Iris pigment epithelial cell (primary cell): ENCODE measurements at regions not wholly inside any gene's neighbourhood (a gene's known extent, or its start where the extent isn't known, plus 50 kb on each side); places are given as distances from the start of the nearest gene placed in this dataset.

Experiments
- DNase-seq: peaks from one replicate; pipeline ENCODE4 v3.0.0-alpha.2; 2011; ENCODE audit warnings: low read depth

DNA sequence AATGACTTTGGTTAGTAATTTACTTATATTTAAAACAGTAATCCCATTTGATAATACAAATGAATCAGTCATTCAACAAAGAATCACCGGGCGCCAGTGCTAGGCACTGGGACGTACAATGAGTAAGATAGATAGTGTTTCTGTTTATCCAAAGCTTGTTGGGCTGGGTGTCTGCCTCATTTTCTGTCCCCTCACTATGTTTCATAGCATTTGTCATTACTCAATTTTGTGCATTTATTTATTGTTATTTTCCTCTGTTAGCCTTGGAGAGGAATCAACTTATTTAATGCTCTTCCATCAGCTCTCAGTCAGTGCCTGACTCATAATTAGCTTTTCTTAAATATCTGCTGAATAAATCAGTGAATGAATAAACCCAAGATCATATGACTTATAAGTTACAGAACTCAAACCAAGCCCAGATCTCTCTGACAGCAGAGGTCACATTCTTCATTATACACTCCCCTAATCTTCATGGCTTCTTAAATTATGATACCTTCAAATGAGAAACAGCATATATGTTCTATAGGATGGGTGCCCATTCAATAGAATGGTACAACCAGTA is 86.2 kb downstream of the TSPAN8 start:
- DNase-seq: no peak

DNA sequence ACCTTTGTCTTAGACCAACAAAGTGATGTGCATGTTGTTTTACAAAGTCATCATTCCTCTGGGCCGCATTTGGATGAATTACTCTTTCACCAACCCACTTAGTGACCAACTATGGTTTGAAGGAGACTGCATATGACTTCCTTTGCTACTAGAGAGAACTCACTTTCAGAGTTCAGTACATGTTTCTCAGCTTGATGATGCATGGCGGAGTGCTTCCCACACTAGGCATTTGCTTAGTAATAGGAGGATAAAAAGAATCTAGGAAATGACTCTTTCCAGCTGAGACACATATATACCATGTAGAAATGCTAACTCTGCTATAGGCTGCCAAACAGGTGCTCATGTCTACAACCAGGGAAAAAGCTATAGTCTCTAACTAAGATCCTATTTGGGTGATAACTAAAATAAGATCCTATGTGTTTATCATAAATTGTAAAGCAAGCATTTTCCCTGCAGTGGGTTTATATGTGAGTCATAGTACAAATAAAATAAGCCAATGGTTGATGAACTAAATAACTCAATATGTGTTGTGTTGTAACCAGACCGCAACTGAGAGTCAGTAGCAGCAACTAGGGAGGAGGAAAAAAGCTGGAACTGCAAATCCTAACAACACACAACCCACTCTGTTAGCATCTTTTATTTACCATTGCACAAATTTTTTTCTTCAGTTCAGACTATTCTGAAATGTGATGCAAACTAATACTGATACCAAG is 87.2 kb downstream of the TSPAN8 start:
- DNase-seq: no peak

- no peak for DNase-seq
These were observed 88.5 kb downstream of the TSPAN8 start for GRCh38 chr12:71069311-71069710.

DNA sequence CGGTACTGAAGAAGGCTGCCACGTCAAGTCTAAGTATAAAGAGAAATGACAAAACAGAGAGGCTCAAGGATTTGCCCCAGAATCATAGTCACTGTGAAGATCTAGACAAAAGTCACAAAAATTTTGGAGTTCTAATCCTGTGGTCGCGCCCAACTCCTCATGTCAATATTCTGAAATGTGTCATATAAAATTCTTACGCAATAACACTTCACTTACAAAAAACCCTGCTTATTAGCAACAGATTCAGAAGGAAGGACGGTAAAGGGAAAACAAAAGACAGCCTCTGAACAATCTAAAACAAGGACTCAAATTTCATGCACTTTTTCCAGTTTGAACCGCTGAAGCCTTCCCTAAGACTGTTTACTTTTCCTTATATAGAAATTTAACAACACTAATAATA is 94.7 kb downstream of the TSPAN8 start:
- DNase-seq: no peak

- no peak for DNase-seq
These were observed 96.3 kb downstream of the TSPAN8 start for GRCh38 chr12:71061451-71061850.

DNA sequence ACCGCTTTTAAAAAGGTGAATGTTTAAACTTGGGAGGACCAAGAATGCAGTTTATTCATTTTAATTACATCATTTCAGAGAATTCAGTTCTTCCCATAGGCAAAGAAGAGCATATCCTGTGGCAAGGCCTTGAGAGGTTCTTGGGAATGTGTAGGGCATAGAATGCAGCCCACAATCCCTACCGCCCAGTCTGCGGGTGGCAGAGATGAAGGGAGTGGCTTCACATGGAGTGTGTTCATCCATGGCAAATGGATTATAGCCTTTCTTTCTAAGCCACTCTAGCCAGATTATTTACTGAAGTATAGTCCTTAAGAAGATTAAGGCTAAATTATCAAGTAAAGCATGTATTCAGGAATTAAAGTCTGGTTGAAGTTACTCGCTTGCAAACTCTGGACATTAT is 97.4 kb downstream of the TSPAN8 start:
- DNase-seq: no peak

- no peak for DNase-seq
These were observed 100.5 kb downstream of the TSPAN8 start for GRCh38 chr12:71057330-71057729.

DNA sequence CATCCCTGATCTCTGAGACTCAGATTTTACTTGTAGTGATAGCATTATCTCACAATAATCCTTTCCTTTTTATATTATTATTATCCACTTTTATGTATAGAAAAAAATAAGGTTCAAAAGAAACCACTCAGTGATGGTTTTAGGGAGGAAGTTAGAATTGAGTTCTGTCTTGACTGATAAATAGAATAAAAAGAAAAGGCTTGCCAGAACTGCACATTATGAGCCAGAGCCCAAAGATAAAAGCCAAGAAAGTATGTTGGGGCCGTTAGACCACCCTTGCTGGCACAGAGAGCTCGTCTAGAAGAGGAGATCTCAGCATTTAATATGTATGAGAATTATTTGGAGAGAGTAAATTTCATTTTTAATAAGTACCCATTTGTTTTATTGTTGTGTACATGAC is 103.2 kb downstream of the TSPAN8 start:
- no peak for DNase-seq

GRCh38 chr12:71046215-71046614 is 111.6 kb downstream of the TSPAN8 start:
- DNase-seq: peak; percentile 50

DNA sequence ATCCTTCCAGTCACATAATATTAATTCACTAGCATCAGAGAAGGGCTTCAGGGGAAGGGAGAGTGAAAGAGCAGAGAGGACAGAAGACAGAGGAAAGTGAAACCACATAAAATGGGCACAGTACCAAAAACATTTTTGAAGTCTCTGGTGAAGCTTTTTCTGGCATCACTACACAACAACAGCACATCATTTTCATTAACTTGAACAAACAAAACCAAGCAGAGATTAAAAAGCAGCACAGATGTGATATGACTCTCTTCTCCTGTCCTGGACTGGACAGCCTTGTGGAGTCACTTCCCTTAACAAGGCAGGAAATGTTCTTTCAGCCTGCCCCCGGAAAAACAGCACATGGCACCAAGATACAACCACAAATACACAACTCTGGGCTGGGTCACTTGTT is 112.0 kb downstream of the TSPAN8 start:
- DNase-seq: peak; percentile 38

DNA sequence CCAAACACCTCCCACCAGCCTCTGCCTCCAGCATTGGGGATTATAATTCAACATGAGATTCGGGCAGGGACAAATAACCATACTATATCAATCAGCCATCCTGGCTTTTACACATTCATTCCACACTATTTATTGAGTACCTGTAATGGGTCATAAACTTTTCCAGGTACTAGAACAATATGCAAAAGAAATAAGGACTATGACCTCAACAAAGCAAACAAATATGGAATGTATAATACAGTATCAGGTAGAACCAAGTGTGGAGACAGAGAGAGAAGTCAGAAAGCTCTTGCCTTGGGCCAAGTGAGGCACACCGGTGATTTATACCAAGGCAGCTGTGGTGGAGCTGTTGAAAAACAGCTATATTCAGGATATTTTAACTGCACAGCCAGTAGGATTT is 116.3 kb downstream of the TSPAN8 start:
- no peak for DNase-seq

GRCh38 chr12:71038960-71039359 is 118.4 kb upstream of the PTPRR start:
- no peak for DNase-seq

DNA sequence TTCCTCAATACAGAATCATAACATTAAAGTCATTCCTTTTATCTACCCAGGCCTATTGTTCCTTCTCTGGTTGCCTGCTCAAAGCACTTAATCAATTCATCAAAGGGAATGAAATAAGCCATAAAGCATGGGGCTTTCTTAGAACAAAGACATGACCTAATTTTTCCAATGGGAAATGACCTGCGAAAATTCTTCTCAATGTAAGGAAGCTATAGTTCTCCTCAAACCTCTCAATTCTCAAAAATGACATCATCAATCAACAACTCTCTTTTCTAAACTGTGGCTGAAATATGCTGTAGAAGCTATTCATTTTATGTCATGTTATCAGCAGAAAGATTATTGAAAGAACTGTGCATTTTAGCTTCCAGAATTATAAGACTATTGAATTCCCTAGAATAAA is 116.0 kb upstream of the PTPRR start:
- DNase-seq: no peak

DNA sequence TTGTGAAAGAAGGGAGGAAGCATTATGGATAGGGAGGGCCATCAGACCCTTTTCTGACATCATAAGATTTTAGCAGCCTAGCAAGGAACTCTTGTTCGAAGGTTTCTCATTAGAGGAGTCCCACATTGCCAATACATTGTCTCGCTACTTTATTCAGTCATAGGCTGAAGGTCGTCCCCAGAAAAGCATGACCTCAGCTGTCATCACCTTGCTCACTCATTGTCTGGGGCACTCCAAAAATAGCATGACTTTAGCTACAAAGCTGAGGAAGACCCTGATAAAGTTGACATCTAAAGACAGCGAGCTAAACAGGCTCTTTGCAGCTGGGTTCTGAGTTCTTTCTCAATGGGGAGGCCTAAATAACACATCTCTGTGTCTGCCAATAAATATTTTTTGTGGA is 112.4 kb upstream of the PTPRR start:
- no peak for DNase-seq

DNA sequence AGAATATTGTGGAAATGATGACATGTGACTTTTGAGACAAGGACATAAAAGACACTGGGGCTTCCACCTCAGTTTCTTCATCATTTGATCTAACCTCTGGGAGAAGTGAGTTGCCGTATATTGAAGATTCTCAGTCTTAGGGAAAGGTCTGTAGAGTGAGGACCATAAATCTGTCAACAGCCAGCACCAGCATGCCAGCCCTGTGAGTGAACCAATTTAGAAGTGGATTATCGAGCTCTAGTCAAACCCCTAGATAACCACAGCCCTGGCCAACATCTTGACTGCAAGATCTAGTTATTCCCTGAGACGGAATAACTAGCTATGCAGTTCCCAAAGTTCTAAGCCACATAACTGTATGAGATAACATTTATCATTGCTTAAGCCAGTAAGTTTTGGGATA is 108.8 kb upstream of the PTPRR start:
- DNase-seq: no peak

GRCh38 chr12:71027856-71028255 is 107.3 kb upstream of the PTPRR start:
- no peak for DNase-seq

DNA sequence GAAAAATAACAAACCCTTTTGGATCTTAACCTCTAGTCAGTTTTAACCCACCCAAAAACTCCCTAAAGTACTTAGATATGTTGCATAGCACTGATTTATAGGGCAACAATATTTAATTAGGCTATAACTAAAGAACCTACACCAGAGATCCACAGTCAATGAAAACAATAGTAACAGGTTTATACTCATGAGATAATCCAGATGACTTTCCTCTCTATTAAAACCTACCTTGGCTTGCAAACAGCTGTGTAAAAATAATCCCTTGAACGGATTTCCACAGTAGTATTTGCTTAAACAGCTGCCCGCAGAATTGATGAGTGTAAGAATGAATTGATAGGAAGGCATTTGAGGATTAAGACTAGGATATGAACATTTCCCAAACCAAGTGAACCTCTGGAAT is 104.3 kb upstream of the PTPRR start:
- DNase-seq: no peak

DNA sequence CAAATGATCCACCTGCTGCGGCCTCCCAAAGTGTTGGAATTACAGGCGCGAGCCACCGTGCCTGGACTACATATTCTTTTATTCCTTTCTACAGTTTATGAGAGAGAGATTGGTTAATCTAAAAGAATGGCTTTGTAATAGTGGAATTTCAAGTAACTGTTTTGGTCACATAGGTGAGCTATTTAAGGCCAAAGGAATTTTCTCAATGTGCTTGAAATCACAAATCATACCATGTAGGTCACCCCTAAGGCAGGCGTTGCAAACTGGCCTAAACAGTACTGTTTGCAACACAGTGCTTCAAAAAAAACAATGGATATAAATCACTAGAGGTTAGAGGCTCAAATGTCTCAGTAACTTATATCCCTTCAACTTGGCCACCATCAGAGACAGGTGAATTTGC is 103.7 kb upstream of the PTPRR start:
- DNase-seq: no peak

DNA sequence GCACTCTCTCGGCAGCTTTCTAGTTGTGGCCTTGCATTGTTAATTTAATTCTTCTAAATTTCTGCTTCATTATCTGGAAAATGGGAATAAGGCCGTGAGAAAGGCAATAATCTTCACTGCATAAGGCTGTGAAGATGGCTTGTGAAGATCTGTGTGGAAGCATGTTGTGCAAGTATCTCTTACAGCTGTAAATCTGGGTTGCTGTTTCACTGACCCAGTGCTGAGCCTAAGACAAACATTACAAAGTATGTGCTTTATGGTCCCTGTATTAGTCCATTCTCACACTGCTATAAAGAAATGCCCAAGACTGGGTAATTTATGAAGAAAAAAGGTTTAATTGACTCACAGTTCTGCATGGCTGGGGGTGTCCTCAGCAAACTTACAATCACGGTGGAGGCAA is 101.0 kb upstream of the PTPRR start:
- no peak for DNase-seq

DNA sequence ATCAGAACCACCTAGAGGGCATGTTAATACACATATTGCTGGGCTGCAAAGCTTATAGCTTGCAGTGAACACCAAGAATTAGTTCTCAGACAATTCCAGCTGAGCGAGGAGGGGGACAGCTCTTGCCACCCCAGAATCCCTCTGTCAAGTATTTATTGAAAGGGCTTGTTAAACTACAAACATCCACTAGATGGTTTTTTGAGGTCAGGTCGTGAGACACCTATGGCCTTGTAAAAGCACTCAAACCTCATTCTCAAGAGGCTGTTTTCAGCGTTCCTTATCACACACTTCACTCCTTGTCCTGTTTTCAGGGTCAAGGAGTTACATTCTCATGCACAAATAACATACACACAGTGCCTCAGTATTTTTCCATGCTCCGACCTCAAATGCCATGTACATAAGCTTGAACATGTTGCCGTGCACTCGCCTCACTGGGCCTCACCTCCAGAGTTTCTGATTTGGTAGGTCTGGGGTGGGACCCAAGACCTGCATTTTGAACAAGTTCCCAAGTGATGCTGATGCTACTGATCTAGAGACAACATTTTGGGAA is 98.8 kb upstream of the PTPRR start:
- no peak for DNase-seq

GRCh38 chr12:71018682-71019081 is 98.1 kb upstream of the PTPRR start:
- no peak for DNase-seq

GRCh38 chr12:71014180-71014785 is 93.7 kb upstream of the PTPRR start:
- DNase-seq: peak; percentile 73

DNA sequence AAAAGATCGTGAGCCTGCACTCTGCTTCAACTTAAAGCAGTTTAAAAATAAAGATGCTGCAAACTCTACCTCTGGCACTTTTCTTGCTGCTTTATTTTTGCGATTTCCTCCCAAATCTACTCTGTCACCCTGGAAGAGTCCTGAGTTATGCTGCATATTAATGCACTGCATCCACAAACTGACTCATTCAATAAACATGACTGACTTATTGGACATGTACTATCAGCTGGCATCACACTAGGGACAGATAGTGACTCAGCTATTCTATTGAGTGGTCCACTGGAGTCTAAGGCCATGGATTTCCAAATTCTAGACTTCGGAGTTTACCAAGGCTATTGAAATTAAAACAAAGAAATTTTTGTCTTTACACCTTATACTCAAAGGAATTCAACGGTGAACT is 90.7 kb upstream of the PTPRR start:
- peak; percentile 40 for DNase-seq

- no peak for DNase-seq
These were observed 89.6 kb upstream of the PTPRR start for GRCh38 chr12:71010143-71010479.
